Glutamatergic neuron (in vitro differentiated cells): ENCODE measurements at regions not wholly inside any gene's neighbourhood (a gene's known extent, or its start where the extent isn't known, plus 50 kb on each side); places are given as distances from the start of the nearest gene placed in this dataset.

Source experiments
- DNase-seq: peaks from one replicate; pipeline ENCODE4 v3.0.0; 2022
- H3K27ac Mint-ChIP-seq: one replicate; pipeline ENCODE4 v1.8.0; 2020; ENCODE audit warnings: mild to moderate bottlenecking, mixed read lengths, inconsistent platforms; ENCODE audit not compliant: unreplicated experiment
- H3K27me3 Mint-ChIP-seq: one replicate; pipeline ENCODE4 v1.8.0; 2020; ENCODE audit warnings: mild to moderate bottlenecking, moderate library complexity, mixed read lengths, inconsistent platforms; ENCODE audit not compliant: unreplicated experiment
- H3K36me3 Mint-ChIP-seq: one replicate; pipeline ENCODE4 v1.8.0; 2020; ENCODE audit warnings: mild to moderate bottlenecking, mixed read lengths, inconsistent platforms; ENCODE audit not compliant: unreplicated experiment
- H3K4me1 Mint-ChIP-seq: one replicate; pipeline ENCODE4 v1.8.0; 2020; ENCODE audit warnings: mild to moderate bottlenecking, low read depth, mixed read lengths, inconsistent platforms; ENCODE audit not compliant: unreplicated experiment
- H3K4me3 Mint-ChIP-seq: one replicate; pipeline ENCODE4 v1.8.0; 2020; ENCODE audit warnings: mild to moderate bottlenecking, mixed read lengths, inconsistent platforms; ENCODE audit not compliant: unreplicated experiment
- H3K9me3 Mint-ChIP-seq: one replicate; pipeline ENCODE4 v1.8.0; 2020; ENCODE audit warnings: mild to moderate bottlenecking, moderate library complexity, mixed read lengths, inconsistent platforms; ENCODE audit not compliant: unreplicated experiment
- TF ChIP-seq, protein P1 (sequence below): fragments of 200-600 bp; sonication (generic); IDR thresholded peaks from one replicate; pipeline ENCODE4 v1.5.0; 2021; ENCODE audit not compliant: partially characterized antibody, unreplicated experiment

- Mint-ChIP-seq H3K4me1 (no peaks in the 10 kb centered on the region), H3K27me3 (peaks cover 2% of the 10 kb centered on the region), H3K27ac (no peak overlapping the region), H3K9me3 (peaks cover 1% of the 10 kb centered on the region), H3K36me3 (no peaks in the 10 kb centered on the region), H3K4me3 (no peak overlapping the region)
- TF ChIP-seq, protein P1, sequence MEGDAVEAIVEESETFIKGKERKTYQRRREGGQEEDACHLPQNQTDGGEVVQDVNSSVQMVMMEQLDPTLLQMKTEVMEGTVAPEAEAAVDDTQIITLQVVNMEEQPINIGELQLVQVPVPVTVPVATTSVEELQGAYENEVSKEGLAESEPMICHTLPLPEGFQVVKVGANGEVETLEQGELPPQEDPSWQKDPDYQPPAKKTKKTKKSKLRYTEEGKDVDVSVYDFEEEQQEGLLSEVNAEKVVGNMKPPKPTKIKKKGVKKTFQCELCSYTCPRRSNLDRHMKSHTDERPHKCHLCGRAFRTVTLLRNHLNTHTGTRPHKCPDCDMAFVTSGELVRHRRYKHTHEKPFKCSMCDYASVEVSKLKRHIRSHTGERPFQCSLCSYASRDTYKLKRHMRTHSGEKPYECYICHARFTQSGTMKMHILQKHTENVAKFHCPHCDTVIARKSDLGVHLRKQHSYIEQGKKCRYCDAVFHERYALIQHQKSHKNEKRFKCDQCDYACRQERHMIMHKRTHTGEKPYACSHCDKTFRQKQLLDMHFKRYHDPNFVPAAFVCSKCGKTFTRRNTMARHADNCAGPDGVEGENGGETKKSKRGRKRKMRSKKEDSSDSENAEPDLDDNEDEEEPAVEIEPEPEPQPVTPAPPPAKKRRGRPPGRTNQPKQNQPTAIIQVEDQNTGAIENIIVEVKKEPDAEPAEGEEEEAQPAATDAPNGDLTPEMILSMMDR = peak; percentile 85
- peak; percentile 70 for DNase-seq
These were observed 234.8 kb upstream of the JADE1 start for GRCh38 chr4:128574706-128575105.

DNA sequence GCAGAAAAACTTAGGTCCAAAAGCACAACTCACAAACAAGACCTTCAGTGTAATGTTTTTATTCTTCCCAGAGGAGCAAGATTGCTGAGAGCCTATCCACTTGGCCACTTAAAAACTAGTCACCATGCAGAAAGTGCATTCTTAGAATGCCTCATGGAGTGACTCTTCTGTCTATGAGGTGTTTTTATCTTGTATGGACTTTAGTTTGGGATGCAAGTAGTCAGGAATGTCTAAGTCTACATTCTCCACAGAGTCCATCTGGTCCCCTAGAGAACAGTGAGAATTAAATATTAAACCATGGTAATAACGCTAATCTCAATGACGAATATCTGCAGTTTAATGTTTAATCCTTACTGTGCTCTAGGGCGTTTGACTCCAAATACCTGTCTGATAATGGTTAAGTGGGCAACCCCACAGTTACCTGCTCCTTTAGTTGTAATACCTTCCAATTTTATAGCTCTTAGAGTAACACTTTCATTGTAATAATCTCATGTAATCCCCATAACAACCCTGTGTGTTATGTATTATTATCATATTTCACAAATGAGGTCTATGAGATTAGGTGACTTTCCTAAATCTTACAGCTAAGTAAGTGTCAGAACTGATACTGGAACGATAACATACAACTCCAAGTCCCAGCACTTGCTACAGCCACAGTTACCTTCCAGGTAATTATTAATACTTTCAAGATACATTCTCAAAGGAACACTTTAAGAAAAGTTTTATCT, 235.6 kb upstream of the JADE1 start:
- Mint-ChIP-seq H3K9me3 (peaks cover 1% of the 10 kb centered on the region), H3K27ac (no peak overlapping the region), H3K36me3 (no peaks in the 10 kb centered on the region), H3K4me1 (no peaks in the 10 kb centered on the region), H3K27me3 (peaks cover 4% of the 10 kb centered on the region), H3K4me3 (no peak overlapping the region)
- TF ChIP-seq, protein P1 = no peak
- DNase-seq = no peak

GRCh38 chr4:128572778-128573241, 236.7 kb upstream of the JADE1 start:
- DNase-seq = no peak
- peaks cover 4% of the 10 kb centered on the region for H3K27me3 Mint-ChIP-seq
- no peaks in the 10 kb centered on the region for H3K4me1 Mint-ChIP-seq
- H3K4me3 Mint-ChIP-seq = no peak overlapping the region
- H3K9me3 Mint-ChIP-seq = peaks cover 1% of the 10 kb centered on the region
- H3K36me3 Mint-ChIP-seq = no peaks in the 10 kb centered on the region
- TF ChIP-seq, protein P1 = no peak
- no peak overlapping the region for H3K27ac Mint-ChIP-seq

- Mint-ChIP-seq H3K27ac (no peak overlapping the region), H3K9me3 (peaks cover 1% of the 10 kb centered on the region), H3K4me1 (no peaks in the 10 kb centered on the region), H3K36me3 (no peaks in the 10 kb centered on the region), H3K27me3 (peaks cover 4% of the 10 kb centered on the region), H3K4me3 (no peak overlapping the region)
- no peak for DNase-seq
- TF ChIP-seq, protein P1 = no peak
These were observed 237.8 kb upstream of the JADE1 start for GRCh38 chr4:128571747-128572146.

DNA sequence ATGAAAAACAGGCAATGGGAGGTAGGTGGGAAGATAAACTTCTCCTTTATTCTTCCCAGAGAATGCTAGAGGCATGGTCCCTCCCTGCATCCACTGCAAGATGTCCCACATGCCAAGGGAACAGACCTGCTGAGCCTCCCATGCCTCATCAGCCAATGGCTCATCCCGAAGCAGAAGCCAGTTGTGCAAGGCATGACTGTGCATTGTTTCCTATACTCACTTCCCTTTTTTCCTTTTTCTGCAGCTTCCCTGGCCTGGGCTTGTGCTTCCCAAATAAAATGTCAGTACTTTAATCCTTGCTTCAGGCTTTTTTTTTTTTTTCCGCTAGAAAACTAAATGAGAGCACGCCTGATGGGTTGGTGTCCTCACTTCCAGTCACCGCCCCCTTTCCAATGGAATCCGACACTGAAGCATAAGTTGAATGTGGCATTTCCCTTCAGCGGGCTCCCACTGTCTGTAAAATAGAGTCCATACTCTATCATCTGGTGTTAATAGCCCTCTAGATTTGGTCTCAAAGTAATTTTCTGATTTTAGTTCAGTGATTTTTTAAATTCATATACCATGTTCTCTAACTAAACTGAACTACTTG, 239.0 kb upstream of the JADE1 start:
- TF ChIP-seq, protein P1 = no peak
- Mint-ChIP-seq H3K9me3 (peaks cover 1% of the 10 kb centered on the region), H3K4me1 (no peaks in the 10 kb centered on the region), H3K27ac (no peak overlapping the region), H3K4me3 (no peak overlapping the region), H3K36me3 (no peaks in the 10 kb centered on the region), H3K27me3 (peaks cover 4% of the 10 kb centered on the region)
- DNase-seq = no peak
